HEK293 (cell line): ENCODE measurements at regions not wholly inside any gene's neighbourhood (a gene's known extent, or its start where the extent isn't known, plus 50 kb on each side); places are given as distances from the start of the nearest gene placed in this dataset.

ENCODE experiments used
- CTCF ChIA-PET: fragments of 350-600 bp; formaldehyde crosslinking; extraction: SDS; loops from one replicate; lab custom pipeline; 2021; ENCODE audit warnings: antibody characterized with exemption; lab: Yijun Ruan, JAX
- POLR2A ChIA-PET: fragments of 300-600 bp; formaldehyde crosslinking; extraction: SDS; loops from one replicate; lab custom pipeline; 2020; ENCODE audit warnings: antibody characterized with exemption, inconsistent platforms; lab: Yijun Ruan, JAX
- H3K27ac ChIP-seq: fragments of 200-500 bp; sonication (Bioruptor generic); 2 replicates; pipeline ENCODE4 v1.5.1; 2014; ENCODE audit warnings: low read depth, low read length, control low read depth, inconsistent platforms; ENCODE audit errors: extremely low read depth
- H3K36me3 ChIP-seq, 2 experiments: fragments of 200-500 bp in 1 of 2; sonication (Bioruptor generic) in 1 of 2; 1 replicate in 1 of 2; 2 replicates in 1 of 2; pipeline ENCODE4 v1.5.1; 2014 to 2017; ENCODE audit warnings: inconsistent platforms in 2 of 2, low read length in 2 of 2; ENCODE audit not compliant: control insufficient read depth in 2 of 2, insufficient read depth in 1 of 2
- H3K4me1 ChIP-seq: fragments of 200-500 bp; sonication (Bioruptor generic); 2 replicates; pipeline ENCODE4 v1.5.1; 2014; ENCODE audit warnings: mild to moderate bottlenecking, low read length, inconsistent platforms; ENCODE audit not compliant: control insufficient read depth, insufficient read depth
- H3K4me3 ChIP-seq: 2 replicates; pipeline ENCODE4 v1.5.1; 2011; ENCODE audit warnings: low read depth, mild to moderate bottlenecking, control low read depth, low read length, moderate library complexity
- H3K9me3 ChIP-seq: fragments of 200-500 bp; sonication (Bioruptor generic); 2 replicates; pipeline ENCODE4 v1.5.1; 2014; ENCODE audit warnings: low read depth, low read length, inconsistent platforms; ENCODE audit not compliant: control insufficient read depth, insufficient read depth
- FEZF1 ChIP-seq: fragments of 450-650 bp; formaldehyde crosslinking; IDR thresholded peaks from 2 replicates; pipeline ENCODE4 v1.5.1; 2016; ENCODE audit warnings: missing biosample characterization, missing genetic modification characterization
- KLF7 ChIP-seq: fragments of 450-650 bp; formaldehyde crosslinking; IDR thresholded peaks from 2 replicates; pipeline ENCODE4 v1.5.1; 2016; ENCODE audit warnings: missing biosample characterization, missing genetic modification characterization, borderline replicate concordance
- ZBTB20 ChIP-seq: fragments of 450-650 bp; formaldehyde crosslinking; IDR thresholded peaks from 2 replicates; pipeline ENCODE4 v1.5.1; 2016; ENCODE audit warnings: missing biosample characterization, missing genetic modification characterization
- ZBTB6 ChIP-seq: fragments of 450-650 bp; formaldehyde crosslinking; IDR thresholded peaks from 2 replicates; pipeline ENCODE4 v1.5.1; 2017; ENCODE audit warnings: missing biosample characterization, missing genetic modification characterization
- ZEB2 ChIP-seq: fragments of 450-650 bp; formaldehyde crosslinking; IDR thresholded peaks from 2 replicates; pipeline ENCODE4 v1.5.1; 2016; ENCODE audit warnings: missing biosample characterization, missing genetic modification characterization
- ZFP41 ChIP-seq: fragments of 450-650 bp; formaldehyde crosslinking; IDR thresholded peaks from 2 replicates; pipeline ENCODE4 v1.5.1; 2016; ENCODE audit warnings: missing biosample characterization, missing genetic modification characterization, borderline replicate concordance
- ZNF211 ChIP-seq: fragments of 450-650 bp; formaldehyde crosslinking; IDR thresholded peaks from 2 replicates; pipeline ENCODE4 v1.5.1; 2016; ENCODE audit warnings: low read depth, missing biosample characterization, missing genetic modification characterization
- ZNF23 ChIP-seq: fragments of 450-650 bp; formaldehyde crosslinking; IDR thresholded peaks from 2 replicates; pipeline ENCODE4 v1.5.1; 2016; ENCODE audit warnings: missing biosample characterization, missing genetic modification characterization, borderline replicate concordance
- ZNF248 ChIP-seq: fragments of 450-650 bp; formaldehyde crosslinking; IDR thresholded peaks from 2 replicates; pipeline ENCODE4 v1.5.1; 2017; ENCODE audit warnings: missing biosample characterization, missing genetic modification characterization
- ZNF48 ChIP-seq: fragments of 450-650 bp; formaldehyde crosslinking; IDR thresholded peaks from 2 replicates; pipeline ENCODE4 v1.5.1; 2016; ENCODE audit warnings: missing biosample characterization, missing genetic modification characterization
- ZNF549 ChIP-seq: fragments of 450-650 bp; IDR thresholded peaks from 2 replicates; pipeline ENCODE4 v1.5.1; 2018; ENCODE audit warnings: missing biosample characterization, missing genetic modification characterization, mild to moderate bottlenecking, inconsistent platforms, moderate library complexity
- ZNF596 ChIP-seq: fragments of 450-650 bp; IDR thresholded peaks from 2 replicates; pipeline ENCODE4 v1.5.0; 2018; ENCODE audit warnings: missing biosample characterization, mild to moderate bottlenecking, missing genetic modification characterization, moderate library complexity
- ZNF624 ChIP-seq: fragments of 450-650 bp; formaldehyde crosslinking; IDR thresholded peaks from 2 replicates; pipeline ENCODE4 v1.5.1; 2017; ENCODE audit warnings: missing biosample characterization, missing genetic modification characterization
- ZNF677 ChIP-seq: fragments of 450-650 bp; IDR thresholded peaks from 2 replicates; pipeline ENCODE4 v1.5.0; 2018; ENCODE audit warnings: missing biosample characterization, mild to moderate bottlenecking, missing genetic modification characterization, moderate library complexity
- ZNF692 ChIP-seq: fragments of 450-650 bp; formaldehyde crosslinking; IDR thresholded peaks from 2 replicates; pipeline ENCODE4 v1.5.1; 2016; ENCODE audit warnings: missing biosample characterization, missing genetic modification characterization
- ZNF843 ChIP-seq: fragments of 450-650 bp; formaldehyde crosslinking; IDR thresholded peaks from 2 replicates; pipeline ENCODE4 v1.5.1; 2016; ENCODE audit warnings: missing biosample characterization, missing genetic modification characterization
- ZSCAN23 ChIP-seq: fragments of 450-650 bp; formaldehyde crosslinking; IDR thresholded peaks from 2 replicates; pipeline ENCODE4 v1.5.1; 2016; ENCODE audit warnings: missing biosample characterization, missing genetic modification characterization
- TF ChIP-seq, protein P1 (sequence below): fragments of 450-650 bp; formaldehyde crosslinking; IDR thresholded peaks from 2 replicates; pipeline ENCODE4 v1.5.1; 2016; ENCODE audit warnings: missing biosample characterization, missing genetic modification characterization
- TF ChIP-seq, protein P2 (sequence below): fragments of 450-650 bp; formaldehyde crosslinking; IDR thresholded peaks from 2 replicates; pipeline ENCODE4 v1.5.1; 2017; ENCODE audit warnings: missing biosample characterization, missing genetic modification characterization

- TF ChIP-seq ZNF692, result no peak
- TF ChIP-seq, protein P1, sequence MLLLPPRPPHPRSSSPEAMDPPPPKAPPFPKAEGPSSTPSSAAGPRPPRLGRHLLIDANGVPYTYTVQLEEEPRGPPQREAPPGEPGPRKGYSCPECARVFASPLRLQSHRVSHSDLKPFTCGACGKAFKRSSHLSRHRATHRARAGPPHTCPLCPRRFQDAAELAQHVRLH (tag by site-specific recombination), result no peak
- no peak for TF ChIP-seq ZNF624 (tag by site-specific recombination)
- TF ChIP-seq ZNF23 (tag by site-specific recombination), result no peak
- TF ChIP-seq KLF7 (tag by site-specific recombination), result no peak
- TF ChIP-seq ZBTB6 (tag by site-specific recombination), result no peak
- TF ChIP-seq ZNF48 (tag by site-specific recombination), result no peak
- TF ChIP-seq ZNF596 (tag by site-specific recombination), result no peak
- no peak for TF ChIP-seq ZBTB20 (tag by site-specific recombination)
- no peak for TF ChIP-seq FEZF1 (tag by site-specific recombination)
Measured at GRCh38 chr15:96132126-96132525, 198.4 kb upstream of the NR2F2 start (continued).

DNA sequence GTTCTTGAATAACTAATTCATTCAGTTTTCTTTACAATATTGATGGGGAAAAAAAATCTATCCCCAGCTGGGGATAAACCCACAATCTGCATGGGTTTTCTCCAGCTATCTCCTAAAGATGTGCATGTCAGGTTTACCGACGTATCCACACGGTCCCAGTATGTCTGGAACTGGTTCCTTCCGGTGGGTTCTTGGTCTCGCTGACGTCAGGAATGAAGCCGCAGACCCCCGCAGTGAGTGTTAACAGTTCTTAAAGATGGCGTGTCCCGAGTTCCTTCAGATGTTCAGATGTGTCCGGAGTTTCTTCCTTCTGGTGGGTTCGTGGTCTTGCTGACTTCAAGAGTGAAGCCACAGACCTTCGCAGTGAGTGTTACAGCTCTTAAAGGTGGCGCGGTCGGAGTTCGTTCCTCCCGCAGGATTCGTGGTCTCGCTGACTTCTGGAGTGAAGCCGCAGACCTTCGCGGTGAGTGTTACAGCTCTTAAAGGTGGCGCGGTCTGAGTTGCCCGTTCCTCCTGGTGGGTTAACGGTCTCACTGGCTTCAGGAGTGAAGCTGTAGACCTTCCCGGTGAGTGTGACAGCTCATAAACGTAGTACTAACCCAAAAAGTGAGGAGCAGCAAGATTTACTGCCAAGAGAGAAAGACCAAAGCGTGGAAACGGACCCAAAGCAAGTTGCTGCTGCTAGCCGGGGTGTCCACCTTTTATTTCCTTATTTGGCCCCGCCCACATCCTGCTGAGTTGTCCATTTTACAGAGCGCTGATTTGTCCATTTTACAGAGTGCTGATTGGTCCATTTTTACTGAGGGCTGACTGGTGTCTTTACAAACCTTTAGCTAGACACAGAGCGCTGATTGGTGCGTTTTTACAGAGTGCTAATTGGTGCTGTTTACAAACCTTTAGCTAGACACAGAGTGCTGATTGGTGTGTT is 195.1 kb upstream of the NR2F2 start:
- Histone ChIP-seq H3K4me3 (no peak overlapping the region), H3K36me3 (no peaks in the 10 kb centered on the region), H3K27ac (no peak overlapping the region), H3K9me3 (no peaks in the 10 kb centered on the region)
- ChIA-PET CTCF (interaction anchor here (0.5 to 0.7 kb wide), 2 partner anchors 10 to 1028 kb away, joined by 3 read pairs; no protein-coding TSS in a partner anchor), POLR2A (no interaction called here)
- TF ChIP-seq ZFP41 (tag by site-specific recombination) (no peak), ZNF677 (no peak)
- TF ChIP-seq, all 188 proteins: peak for 0
- H3K4me1 ChIP-seq, result no peaks in the 10 kb centered on the region

GRCh38 chr15:96138985-96139384 is 191.5 kb upstream of the NR2F2 start:
- 0 out of 2 replicates have a peak, but pooled peaks have one; percentile 24 for TF ChIP-seq ZNF692
- TF ChIP-seq ZNF248, result no peak
- TF ChIP-seq ZNF549 (tag by site-specific recombination), result no peak
- TF ChIP-seq ZEB2 (tag by site-specific recombination), result no peak
- TF ChIP-seq ZNF211 (tag by site-specific recombination), result no peak
- TF ChIP-seq KLF7 (tag by site-specific recombination), result no peak
- no peak for TF ChIP-seq ZSCAN23 (tag by site-specific recombination)
- peak; percentile 84 for TF ChIP-seq FEZF1 (tag by site-specific recombination)
- TF ChIP-seq, protein P2, sequence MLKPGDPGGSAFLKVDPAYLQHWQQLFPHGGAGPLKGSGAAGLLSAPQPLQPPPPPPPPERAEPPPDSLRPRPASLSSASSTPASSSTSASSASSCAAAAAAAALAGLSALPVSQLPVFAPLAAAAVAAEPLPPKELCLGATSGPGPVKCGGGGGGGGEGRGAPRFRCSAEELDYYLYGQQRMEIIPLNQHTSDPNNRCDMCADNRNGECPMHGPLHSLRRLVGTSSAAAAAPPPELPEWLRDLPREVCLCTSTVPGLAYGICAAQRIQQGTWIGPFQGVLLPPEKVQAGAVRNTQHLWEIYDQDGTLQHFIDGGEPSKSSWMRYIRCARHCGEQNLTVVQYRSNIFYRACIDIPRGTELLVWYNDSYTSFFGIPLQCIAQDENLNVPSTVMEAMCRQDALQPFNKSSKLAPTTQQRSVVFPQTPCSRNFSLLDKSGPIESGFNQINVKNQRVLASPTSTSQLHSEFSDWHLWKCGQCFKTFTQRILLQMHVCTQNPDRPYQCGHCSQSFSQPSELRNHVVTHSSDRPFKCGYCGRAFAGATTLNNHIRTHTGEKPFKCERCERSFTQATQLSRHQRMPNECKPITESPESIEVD (tag by site-specific recombination), result 0 out of 2 replicates have a peak, but pooled peaks have one; percentile 11
- TF ChIP-seq ZNF843 (tag by site-specific recombination), result peak; percentile 62
- POLR2A ChIA-PET, result no interaction called here
- H3K9me3 ChIP-seq, result no peaks in the 10 kb centered on the region
- no peak overlapping the region for H3K27ac ChIP-seq
- CTCF ChIA-PET, result interaction anchor here (0.6 kb wide), 1 partner anchor 8 kb away, joined by 3 read pairs; no protein-coding TSS in a partner anchor
- no peaks in the 10 kb centered on the region for H3K36me3 ChIP-seq
- no peaks in the 10 kb centered on the region for H3K4me1 ChIP-seq
- H3K4me3 ChIP-seq, result no peak overlapping the region
